Stimulated activated CD4-positive, alpha-beta T cell treated with anti-CD3 and anti-CD28 coated beads, Interleukin-1b, Interleukin-23, amount 100 ng/mL, for 1 hour (primary cell): ENCODE measurements at regions not wholly inside any gene's neighbourhood (a gene's known extent, or its start where the extent isn't known, plus 50 kb on each side); places are given as distances from the start of the nearest gene placed in this dataset.

Experiments used
- DNase-seq, 2 donors: peaks; one replicate each; pipeline ENCODE4 v3.0.0-alpha.2; 2020; ENCODE audit warnings: low read depth in 2 of 2

- DNase-seq, result no peak
Measured at GRCh38 chr5:125134216-125135081, 388.0 kb upstream of the ZNF608 start.

DNA sequence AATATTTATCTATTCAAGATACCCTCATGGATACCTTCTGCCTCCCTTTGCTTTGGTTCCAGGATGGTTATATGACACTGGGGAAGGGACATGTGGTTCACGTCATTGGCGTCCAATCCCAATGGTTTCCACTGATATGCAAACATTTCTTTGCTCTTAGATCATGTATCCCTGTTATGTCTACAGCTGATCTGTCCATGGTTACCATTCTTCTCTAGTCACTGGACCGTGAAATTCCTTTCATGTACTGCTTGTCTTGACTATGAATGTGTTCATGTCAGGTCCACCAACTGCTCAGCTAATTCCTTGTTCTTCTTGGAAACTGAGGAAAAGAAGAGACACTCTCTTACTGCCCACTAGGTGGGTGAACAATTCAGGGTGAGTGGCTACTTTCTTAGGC lies 391.1 kb upstream of the ZNF608 start:
- no peak for DNase-seq

DNA sequence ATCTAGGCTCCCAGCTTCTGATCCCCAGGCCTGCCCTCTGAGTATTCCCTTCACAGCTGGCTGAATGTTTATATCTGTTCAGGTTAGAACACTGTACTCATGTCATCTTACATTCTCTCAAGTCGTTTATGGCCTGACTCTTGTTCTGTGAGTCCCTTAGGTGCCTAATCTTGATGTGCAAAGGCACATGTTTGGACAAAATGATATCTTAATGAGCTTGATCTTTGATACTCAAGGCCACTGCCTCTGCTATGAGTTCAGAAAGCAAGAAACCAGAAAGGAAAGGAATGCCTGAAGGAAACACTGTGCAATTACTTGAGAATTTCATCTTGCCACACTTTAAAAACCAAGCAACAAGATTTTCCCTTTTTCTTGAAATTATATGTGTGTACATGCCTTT lies 391.8 kb upstream of the ZNF608 start:
- DNase-seq, result no peak

DNA sequence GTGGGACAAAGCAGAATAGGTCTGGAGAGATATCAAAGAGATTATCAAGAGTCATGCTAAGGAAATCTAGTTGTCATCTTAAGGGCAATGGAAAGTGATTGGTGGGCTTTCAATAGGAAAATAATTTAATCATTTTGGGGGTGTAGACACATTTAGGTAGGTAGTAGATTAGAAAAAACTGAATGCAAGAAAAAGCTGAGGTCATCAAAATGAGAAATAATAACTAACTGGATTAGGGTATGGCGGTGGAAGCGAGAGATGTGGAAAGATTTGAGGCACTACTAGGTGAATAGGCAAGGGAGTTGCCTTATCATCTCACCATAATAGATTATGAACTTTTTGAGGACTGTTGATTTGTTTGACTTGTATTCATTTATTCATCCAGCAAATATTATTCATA lies 393.2 kb upstream of the ZNF608 start:
- DNase-seq, result no peak

DNA sequence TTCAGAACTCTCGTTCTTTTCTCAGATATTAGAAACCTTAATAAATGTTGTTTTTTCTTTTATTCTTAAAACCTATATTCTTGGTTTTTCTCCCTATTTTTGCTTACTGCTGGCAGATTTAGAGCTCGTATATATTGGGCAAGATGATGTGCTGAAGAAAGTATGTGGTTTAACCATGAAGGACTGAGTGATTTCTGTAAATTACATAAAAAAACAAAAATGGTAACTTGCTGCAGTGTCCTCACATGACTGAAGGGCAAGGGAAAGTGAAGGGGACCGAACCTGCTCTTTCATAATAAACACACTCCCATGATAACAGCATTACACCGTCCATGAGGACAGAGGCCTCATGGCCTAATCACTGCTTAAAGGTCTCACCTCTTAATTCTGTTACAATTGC lies 393.8 kb upstream of the ZNF608 start:
- no peak for DNase-seq

DNA sequence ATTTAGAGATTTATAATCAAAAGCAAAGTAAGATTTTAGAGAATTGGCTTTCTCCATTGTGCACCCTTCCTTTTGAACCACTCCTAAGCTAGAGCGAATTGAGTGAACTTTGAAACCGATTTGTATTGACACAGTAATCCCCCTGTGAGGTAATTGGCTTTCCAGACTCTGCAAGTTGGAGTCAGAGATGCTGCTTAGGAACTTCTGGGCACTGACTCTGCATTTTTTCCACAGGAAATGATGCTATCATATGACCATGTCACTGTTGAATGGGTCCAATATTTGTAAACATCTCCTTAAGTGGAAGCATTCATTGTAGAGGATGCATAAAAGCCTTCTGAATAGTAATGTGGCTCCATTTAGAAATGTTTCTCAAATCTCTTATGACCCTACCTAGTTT lies 394.4 kb upstream of the ZNF608 start:
- no peak for DNase-seq

GRCh38 chr5:125142458-125142857 lies 396.0 kb upstream of the ZNF608 start:
- no peak for DNase-seq

DNA sequence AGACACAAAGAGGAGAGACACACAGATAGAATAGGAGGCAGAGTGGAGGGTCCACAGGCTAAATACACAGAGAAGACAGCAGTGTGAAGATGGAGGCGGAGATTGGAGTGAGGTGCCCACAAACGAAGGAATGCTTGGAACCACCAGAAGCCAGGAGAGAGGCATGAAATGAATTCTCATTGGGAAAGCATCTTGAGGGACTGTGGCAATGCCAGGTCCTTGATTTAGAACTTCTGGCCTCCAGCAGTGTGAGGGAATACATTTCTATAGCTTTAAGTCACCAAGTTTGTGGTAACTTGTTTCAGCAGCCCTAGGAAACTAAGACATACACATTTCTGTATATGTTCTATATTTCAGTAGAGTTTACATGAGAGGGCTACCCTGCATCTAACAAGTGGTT lies 396.6 kb upstream of the ZNF608 start:
- no peak for DNase-seq

GRCh38 chr5:125148076-125148475 lies 401.6 kb upstream of the ZNF608 start:
- DNase-seq, result no peak

- DNase-seq, result no peak
Measured at GRCh38 chr5:125148706-125149105, 402.3 kb upstream of the ZNF608 start.

DNA sequence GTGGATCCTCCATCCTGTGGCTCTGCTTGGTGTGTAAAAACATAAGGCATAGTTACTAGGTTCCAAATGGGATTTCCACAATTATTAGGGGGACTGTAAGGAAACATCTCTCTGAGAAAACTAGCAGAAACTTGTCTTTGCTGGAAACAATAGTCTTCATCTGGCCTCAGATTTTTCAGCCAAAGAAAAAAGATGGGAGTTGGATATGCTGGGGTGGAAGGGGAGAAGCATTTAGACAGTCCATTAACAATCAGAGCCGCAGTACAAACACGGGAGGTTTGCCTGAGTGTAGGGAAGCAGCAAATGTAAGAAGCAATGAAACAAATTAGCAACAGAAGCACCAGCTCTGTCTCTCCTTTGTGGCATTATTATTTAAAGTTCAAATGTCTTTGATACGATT lies 402.7 kb upstream of the ZNF608 start:
- no peak for DNase-seq

DNA sequence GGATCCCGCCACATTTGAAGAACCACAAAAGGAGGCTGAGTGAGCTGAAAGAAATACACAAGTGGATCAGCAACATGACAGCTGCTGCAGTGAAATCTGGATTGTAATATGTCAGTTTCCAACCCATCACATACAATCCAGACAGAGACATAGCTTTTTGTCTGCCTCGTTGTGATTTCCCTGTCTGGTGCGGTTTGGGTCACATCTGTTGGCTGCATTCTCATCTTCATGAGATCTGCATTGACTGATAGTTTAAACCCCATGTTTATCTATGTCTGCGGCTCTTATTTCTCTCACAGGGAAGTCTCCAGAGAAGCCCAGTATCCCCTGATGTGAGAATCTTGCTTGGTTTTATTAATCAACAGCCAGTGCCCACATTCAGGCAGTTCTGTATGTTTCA lies 403.1 kb upstream of the ZNF608 start:
- no peak for DNase-seq

DNA sequence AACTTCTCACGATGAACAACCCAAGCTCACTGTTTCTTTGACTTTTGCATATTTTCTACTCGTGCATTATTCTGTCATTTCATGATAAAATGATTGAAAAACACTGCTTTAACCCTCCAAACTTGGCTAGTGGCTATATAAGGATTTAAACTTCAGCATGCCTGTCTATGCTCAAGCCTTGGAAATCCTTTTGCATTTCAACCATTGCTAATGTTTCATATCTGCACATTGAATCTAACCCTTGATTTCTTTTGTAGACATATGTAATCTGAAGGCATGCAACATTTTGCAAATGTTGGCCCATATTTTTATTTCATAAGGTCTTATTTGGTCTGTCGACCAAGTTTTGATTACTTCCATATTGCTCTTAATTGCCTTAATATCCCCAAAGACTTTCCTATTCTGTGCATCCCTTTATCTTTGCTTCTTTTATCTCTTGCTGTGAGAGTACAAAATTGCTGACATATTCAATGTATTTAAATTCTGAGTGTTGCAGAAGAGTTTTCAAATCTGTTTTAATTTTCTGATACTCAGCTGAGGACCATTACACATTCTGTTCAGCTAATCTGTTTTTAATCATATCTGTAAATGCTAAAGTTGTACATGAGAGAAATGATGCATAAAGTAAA lies 403.7 kb upstream of the ZNF608 start:
- DNase-seq, result no peak

DNA sequence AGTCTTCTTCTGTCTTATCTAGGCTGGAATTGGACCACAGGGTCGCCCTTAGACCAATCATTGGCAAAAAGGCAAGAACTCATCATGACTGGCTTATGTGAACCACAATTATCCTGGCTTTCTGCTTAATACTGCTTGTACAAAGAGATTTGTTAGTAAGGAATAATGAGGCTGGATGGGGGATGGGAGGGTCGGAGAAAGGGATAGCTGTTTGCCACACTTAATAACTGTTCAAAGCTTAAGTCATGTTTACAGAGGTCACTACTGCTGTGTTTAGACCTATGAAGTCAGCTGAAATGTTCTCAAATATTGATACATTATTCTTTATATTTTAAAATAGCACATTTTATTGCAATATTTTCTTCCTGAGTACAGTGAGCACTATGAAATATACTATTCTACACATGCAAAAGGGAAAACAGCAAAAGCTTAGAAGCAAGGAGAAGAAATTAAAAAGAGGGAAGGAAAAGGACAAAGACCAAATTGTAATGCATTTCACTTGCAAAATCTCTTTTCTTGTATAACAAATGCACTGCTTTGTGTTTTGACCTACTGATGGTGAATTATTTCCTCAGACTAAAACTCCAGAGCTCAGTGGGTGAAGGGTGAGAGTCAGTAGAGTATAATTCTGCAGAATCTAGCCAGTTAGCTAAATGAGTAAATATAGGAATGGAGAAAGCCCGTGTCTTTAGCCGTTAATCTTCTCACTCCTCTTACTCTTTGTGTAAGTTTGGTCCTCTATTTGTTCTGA lies 404.9 kb upstream of the ZNF608 start:
- DNase-seq, result no peak

- DNase-seq, result no peak
Measured at GRCh38 chr5:125152044-125152443, 405.6 kb upstream of the ZNF608 start.

DNA sequence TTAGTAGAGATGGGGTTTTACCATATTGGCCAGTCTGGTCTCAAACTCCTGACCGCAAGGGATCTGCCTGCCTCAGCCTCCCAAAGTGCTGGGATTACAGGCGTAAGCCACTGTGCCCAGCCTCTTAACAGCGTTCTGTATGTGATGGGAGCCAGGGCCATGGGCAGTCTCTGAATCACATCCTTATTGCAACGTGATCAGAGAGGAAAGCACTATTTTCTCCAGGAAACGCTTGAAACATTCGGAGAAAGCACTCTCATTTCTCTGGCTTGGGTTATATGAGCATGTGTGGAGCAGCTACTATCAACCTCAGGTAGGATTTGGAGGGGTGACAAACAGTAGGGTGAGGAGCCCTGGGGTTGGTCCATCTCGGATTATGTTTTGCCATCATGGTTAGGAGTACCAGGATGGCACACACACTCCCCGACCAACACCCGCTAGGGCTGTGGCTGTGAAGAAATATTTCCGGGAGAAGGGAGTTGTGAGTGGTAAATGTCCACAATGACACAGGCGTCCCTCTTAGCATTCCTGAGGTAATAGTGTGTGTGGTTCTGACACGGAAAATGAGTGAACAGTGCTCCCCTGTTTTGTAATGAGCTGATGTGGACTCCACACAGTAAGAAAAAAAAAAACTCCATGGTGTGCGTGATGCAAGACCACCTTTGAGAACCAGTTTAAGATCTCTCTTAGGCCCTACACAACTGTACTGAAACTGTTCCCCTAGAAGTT lies 406.2 kb upstream of the ZNF608 start:
- no peak for DNase-seq

DNA sequence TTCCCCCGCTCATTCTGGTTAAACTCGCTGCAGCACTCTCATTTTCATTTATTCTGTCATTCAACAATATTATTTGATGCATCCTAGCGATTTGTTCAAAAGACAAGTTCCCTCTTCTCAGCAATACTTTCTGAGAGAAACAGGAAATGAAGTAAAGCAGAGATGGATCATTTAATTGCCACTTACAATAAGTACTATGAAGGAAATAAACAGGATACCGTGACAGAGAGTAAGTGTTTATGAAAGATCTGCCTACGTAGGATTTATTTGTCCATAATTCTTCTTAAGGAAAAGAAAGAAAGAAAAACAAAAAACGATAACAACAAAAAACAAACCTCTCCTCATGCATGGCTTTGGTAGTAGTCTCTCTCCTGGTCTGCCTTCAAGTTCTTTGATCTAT lies 406.8 kb upstream of the ZNF608 start:
- DNase-seq, result no peak

- DNase-seq, result no peak
Measured at GRCh38 chr5:125154301-125155110, 408.1 kb upstream of the ZNF608 start.

DNA sequence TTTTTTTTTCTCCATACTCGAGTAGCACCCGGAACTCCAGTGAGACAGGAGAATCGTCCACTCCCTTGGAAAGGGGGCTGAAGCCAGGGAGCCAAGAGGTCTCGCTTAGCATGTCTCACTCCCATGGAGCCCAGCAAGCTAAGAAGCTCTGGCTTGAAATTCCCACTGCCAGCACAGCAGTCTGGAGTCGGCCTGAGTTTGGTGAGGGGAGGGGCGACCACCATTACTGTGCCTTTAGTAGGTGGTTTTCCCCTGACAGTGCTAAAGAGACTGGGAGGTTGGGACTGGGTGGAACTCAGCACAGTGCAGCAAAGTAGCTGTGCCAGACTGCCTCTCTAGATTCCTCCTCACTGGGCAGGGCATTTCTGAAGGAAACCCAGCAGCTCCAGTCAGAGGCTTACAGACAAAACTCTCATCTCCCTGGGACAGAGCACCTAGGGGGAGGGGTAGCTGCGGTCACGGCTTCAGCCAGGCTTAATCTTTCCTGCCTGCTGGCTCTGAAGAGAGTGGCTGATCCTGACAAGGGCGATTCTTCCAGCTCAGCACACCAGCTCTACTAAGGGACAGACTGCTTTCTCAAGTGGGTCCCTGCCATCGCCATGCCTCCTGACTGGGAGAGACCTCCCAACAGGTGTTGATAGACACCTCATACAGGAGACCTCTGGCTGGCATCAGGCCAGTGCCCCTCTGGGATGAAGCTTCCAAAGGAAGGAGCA lies 414.5 kb upstream of the ZNF608 start:
- DNase-seq, result no peak

DNA sequence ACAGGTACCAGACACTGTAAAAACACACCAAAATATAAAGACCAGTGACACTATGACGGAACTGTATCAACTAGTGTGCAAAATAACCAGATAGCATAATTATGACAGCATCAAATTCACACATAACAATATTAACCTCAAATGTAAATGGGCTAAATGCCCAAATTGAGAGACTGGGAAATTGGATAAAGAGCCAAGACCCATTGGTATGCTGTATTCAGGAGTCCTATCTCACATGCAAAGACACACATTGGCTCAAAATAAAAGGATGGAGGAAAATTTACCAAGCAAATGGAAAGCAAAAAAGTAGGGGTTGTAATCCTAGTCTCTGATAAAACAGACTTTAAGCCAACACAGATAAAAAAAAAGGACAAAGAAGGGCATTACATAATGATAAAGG lies 416.3 kb upstream of the ZNF608 start:
- DNase-seq, result no peak

DNA sequence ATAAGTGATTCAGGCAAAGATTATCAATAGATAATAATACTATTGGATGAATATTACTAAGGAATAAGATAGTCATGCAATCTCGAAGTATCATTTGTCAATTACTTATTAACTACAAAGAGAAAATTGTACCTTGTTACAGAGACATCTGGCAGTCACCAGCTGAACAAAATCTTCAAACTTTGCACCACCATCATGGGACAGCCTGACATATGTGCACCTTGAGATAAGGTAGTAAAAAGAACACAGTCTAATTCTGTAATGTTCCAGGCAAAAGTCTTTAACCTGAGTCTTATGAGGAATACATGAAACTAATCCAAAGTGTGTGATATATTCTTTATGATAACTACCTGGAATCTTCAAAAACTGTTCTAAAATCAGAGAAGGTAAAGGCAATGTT lies 423.0 kb upstream of the ZNF608 start:
- no peak for DNase-seq
